RWPE1 (cell line): ENCODE measurements at regions not wholly inside any gene's neighbourhood (a gene's known extent, or its start where the extent isn't known, plus 50 kb on each side); places are given as distances from the start of the nearest gene placed in this dataset.
"Not testable (repeated sequence)": the region's sequence is repeated elsewhere in the genome, so short reads cannot be mapped to it uniquely, and the experiment has no call there.

Experiments
- CTCF ChIA-PET: fragments of 350-600 bp; sonication (Branson Sonifier 250); formaldehyde crosslinking; extraction: SDS; loops from one replicate; lab custom pipeline; 2021; lab: Yijun Ruan, JAX
- POLR2A ChIA-PET: fragments of 400-600 bp; formaldehyde crosslinking; extraction: SDS; loops from one replicate; lab custom pipeline; 2020; ENCODE audit warnings: antibody characterized with exemption; ENCODE audit not compliant: low non-redundant PET; lab: Yijun Ruan, JAX
- DNase-seq: peaks from one replicate; pipeline ENCODE4 v3.0.0; 2012; ENCODE audit warnings: low spot score
- H3K27ac ChIP-seq: fragments of 450-650 bp; 2 replicates; pipeline ENCODE4 v1.5.1; 2017
- TF ChIP-seq, protein P1 (sequence below): fragments of 450-650 bp; conservative IDR thresholded peaks from 2 replicates; pipeline ENCODE4 v1.5.1; 2017; ENCODE audit warnings: low read depth, mild to moderate bottlenecking

DNA sequence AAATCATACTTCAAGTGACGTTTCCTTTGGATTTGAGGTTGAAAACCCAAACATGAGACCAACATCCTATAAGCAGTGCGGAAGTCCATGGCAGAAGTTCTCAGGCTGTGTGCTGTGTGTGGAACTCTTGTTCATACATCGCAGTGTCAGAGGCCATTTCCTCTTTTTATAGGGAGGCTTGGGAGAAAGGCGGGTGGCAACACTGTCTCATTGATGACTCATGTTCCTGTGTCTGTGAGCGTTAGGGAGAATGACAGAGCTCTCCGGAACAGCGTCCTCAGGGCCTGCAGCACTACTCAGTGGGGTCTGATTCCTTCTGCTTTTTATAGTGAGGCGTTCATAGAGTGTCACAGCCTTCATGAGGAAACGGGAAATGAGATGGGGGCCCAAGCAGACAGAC, 98.8 kb upstream of the BASP1 start:
- ChIA-PET POLR2A (no interaction called here), CTCF (no interaction called here)
- peak overlapping the region; percentile 70 for H3K27ac ChIP-seq
- peak; percentile 87 for DNase-seq
- TF ChIP-seq, protein P1, sequence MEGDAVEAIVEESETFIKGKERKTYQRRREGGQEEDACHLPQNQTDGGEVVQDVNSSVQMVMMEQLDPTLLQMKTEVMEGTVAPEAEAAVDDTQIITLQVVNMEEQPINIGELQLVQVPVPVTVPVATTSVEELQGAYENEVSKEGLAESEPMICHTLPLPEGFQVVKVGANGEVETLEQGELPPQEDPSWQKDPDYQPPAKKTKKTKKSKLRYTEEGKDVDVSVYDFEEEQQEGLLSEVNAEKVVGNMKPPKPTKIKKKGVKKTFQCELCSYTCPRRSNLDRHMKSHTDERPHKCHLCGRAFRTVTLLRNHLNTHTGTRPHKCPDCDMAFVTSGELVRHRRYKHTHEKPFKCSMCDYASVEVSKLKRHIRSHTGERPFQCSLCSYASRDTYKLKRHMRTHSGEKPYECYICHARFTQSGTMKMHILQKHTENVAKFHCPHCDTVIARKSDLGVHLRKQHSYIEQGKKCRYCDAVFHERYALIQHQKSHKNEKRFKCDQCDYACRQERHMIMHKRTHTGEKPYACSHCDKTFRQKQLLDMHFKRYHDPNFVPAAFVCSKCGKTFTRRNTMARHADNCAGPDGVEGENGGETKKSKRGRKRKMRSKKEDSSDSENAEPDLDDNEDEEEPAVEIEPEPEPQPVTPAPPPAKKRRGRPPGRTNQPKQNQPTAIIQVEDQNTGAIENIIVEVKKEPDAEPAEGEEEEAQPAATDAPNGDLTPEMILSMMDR = no peak

DNA sequence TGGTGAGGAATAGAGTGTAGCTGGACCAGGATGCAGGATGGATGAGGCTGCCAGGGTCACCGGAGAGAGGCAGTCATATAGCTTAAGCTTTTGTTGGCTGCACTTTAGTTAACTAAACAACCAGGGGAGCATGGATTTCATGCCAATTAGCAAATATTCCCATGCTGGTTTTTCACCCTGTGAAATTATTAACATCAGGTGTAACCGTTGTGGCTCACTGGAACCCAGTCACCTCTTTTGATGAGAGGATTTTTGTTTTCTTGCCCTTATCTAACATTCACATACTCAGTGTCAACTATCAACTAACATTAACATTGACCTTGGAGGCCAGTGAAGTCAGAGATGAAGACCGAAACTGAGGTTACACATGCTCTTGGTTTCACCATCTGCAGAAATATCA, 97.2 kb upstream of the BASP1 start:
- CTCF ChIA-PET = no interaction called here
- DNase-seq = no peak
- TF ChIP-seq, protein P1 = no peak
- H3K27ac ChIP-seq = peak overlapping the region; percentile 70
- POLR2A ChIA-PET = no interaction called here

DNA sequence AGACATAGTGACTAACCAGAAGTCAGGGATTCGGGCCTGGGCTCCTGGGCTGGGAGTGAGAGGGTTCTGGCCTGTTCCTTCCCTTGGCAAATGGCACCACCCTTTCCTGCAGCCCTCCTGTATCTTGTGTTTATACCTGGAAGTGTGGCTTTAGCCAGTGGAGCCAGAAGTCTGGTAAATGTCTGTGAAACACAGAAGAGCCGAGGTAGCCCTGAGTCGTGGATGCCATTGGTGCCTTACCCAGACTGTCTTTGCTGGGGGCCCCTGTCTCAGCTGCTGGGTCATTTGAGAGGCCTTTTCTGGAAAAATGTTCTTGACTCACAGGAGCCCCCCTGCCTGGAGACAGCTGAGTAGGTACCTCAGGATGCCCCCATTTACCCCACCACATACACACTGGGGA, 95.7 kb upstream of the BASP1 start:
- POLR2A ChIA-PET = no interaction called here
- no peak for DNase-seq
- TF ChIP-seq, protein P1 = no peak
- peak overlapping the region; percentile 4; the same call in 1 of the 2 replicates for H3K27ac ChIP-seq
- CTCF ChIA-PET = no interaction called here

DNA sequence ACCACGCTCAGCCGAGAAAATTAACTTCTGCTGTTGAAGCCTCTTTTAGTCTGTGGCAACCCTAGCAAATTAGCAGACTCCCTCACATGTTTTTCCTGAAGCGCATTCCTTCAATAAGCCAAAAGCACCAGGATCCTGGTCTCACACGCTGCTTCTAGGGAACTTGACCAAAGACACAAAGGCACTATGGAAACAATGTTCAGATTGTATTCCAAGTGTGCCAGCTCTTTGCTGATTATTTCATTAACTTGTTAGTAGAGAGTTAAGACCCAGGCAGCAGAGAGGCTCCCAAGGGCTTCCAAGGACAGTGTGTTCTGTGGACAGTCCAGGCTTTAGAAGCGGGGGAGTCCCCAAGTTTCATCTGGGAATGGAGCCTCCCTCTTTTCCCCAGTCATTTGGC, 94.4 kb upstream of the BASP1 start:
- no peak for DNase-seq
- H3K27ac ChIP-seq = no peak overlapping the region
- ChIA-PET POLR2A (no interaction called here), CTCF (interaction anchor here (0.7 kb wide), 1 partner anchor 329 kb away, joined by 3 read pairs; no protein-coding TSS in a partner anchor)
- TF ChIP-seq, protein P1 = no peak

DNA sequence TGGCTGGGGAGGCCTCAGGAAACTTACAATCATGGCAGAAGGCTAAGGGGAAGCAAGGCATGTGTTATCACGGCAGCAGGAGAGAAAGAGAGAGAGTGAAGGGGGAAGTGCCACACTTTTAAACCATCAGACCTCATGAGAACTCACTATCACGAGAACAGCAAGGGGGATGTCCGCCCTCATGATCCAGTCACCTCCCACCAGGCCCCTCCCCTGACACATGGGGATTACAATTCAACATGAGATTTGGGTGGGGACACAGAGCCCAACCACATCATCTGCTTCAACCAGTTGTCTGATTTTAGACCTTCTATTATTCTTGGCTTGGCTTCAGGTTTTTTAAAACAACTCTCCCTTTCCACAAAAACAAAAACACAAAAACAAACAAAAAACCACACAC, 93.7 kb upstream of the BASP1 start:
- POLR2A ChIA-PET, H3K27ac ChIP-seq, CTCF ChIA-PET, DNase-seq: not testable (repeated sequence)

DNA sequence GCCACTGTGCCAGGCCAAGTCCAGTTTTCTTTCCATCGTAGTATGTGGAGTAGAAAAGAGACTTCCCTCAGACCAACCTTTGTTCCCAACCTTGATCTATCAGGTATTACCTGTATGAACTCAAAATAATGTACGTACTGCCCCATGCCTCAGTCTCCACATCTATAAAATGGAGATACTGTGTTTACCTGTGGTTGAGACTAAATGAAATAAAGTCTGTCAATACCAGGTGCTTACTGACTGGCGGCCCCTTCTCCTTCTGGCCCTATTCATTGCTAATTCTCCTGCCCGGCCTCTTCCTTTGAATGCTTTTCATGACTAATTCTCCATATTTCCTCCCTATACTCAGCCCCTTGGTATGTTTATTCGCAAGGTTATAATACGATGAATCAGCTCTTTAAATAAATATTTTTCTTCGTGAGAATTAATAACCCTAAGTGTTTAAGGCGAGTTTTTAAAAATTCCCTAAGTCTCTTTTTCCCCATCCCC, 89.6 kb upstream of the BASP1 start:
- ChIA-PET POLR2A (no interaction called here), CTCF (no interaction called here)
- TF ChIP-seq, protein P1 = no peak
- peak overlapping the region; percentile 67 for H3K27ac ChIP-seq
- peak; percentile 96 for DNase-seq

DNA sequence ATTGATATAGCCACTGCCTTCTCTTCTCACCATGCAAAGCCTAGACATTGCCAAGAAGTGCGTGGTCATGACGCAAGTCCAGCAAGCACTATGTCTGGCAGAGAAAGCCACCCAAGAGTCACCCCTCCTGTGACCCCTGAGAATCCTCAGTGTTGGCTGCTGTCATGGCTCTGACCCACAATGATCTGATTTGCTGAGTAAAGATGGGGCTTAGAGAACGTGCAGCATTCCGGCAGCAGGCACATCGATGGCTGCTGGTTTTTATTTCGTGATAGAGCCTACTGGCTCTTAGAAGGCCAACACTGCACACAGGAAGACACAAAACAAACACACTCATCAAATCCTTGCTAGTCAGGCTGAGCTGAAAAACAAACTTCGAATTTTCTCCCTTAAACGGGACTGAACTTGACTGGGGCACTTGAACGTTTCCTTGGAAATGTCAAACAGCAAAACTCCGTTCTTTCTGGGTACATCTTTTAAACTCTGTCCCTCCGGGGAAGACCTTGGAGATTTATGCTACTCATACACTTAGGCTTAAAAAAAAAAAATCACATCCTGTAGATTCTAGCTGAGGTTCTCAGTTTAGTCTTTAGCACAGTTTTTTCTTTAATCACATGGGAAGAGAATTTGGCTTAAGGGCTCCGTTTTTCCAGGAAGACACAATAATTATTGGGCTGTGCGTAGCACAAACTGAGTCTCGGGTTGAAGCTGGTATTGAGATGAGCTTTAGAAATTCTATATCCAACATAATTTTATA, 88.2 kb upstream of the BASP1 start:
- POLR2A ChIA-PET = no interaction called here
- DNase-seq = no peak
- no peak overlapping the region; the same call in 1 of the 2 replicates for H3K27ac ChIP-seq
- CTCF ChIA-PET = interaction anchor here (0.6 kb wide), 1 partner anchor 30 kb away, joined by 3 read pairs; no protein-coding TSS in a partner anchor
- TF ChIP-seq, protein P1 = no peak

DNA sequence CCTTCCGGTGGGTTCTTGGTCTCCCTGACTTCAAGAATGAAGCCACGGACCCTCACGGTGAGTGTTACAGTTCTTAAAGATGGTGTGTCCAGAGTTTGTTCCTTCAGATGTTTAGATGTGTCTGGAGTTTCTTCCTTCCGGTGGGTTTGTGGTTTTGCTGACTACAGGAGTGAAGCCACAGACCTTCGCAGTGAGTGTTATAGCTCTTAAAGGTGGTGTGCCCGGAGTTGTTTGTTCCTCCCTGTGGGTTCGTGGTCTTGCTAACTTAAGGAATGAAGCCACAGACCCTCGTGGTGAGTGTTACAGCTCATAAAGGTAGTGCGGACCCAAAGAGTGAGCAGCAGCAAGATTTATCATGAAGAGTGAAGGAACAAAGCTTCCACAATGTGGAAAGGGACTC, 87.1 kb upstream of the BASP1 start:
- DNase-seq, H3K27ac ChIP-seq, POLR2A ChIA-PET: not testable (repeated sequence)
- CTCF ChIA-PET = interaction anchor here (0.6 kb wide), 1 partner anchor 334 kb away, joined by 3 read pairs; no protein-coding TSS in a partner anchor
